ENCODE measurements at regions not wholly inside any gene's neighbourhood (a gene's known extent, or its start where the extent isn't known, plus 50 kb on each side); places are given as distances from the start of the nearest gene placed in this dataset.

- no peak overlapping the region for H3K27ac ChIP-seq
- TF ChIP-seq CTCF (conservative IDR thresholded peaks at IDR 0.05): no peak
- TF ChIP-seq ZFX (IDR thresholded peaks at IDR 0.05): no peak
Observed at GRCh38 chr9:28260330-28260729, 687.0 kb upstream of the C9orf72 start.

GRCh38 chr9:28264368-28264767 is 691.1 kb upstream of the C9orf72 start:
- TF ChIP-seq CTCF (conservative IDR thresholded peaks at IDR 0.05) (no peak), ZFX (IDR thresholded peaks at IDR 0.05) (no peak)
- H3K27ac ChIP-seq: no peak overlapping the region

GRCh38 chr9:28267351-28267750 is 694.1 kb upstream of the C9orf72 start:
- TF ChIP-seq ZFX (IDR thresholded peaks at IDR 0.05) (no peak), CTCF (conservative IDR thresholded peaks at IDR 0.05) (no peak)

GRCh38 chr9:28270156-28270555 is 696.9 kb upstream of the C9orf72 start:
- TF ChIP-seq CTCF (conservative IDR thresholded peaks at IDR 0.05): no peak
- TF ChIP-seq ZFX (IDR thresholded peaks at IDR 0.05): no peak
- H3K27ac ChIP-seq: no peak overlapping the region

More at GRCh38 chr9:28267351-28267750, 694.1 kb upstream of the C9orf72 start:
- no peak overlapping the region for H3K27ac ChIP-seq

- H3K27ac ChIP-seq: no peak overlapping the region
- TF ChIP-seq CTCF (conservative IDR thresholded peaks at IDR 0.05) (no peak), ZFX (IDR thresholded peaks at IDR 0.05) (no peak)
Observed at GRCh38 chr9:28272127-28272526, 698.8 kb upstream of the C9orf72 start.

- no peak overlapping the region for H3K27ac ChIP-seq
- TF ChIP-seq CTCF (conservative IDR thresholded peaks at IDR 0.05): no peak
- no peak for TF ChIP-seq ZFX (IDR thresholded peaks at IDR 0.05)
Observed at GRCh38 chr9:28287455-28287854, 714.2 kb upstream of the C9orf72 start.

- no peak for TF ChIP-seq CTCF (conservative IDR thresholded peaks at IDR 0.05)
- TF ChIP-seq ZFX (IDR thresholded peaks at IDR 0.05): no peak
- H3K27ac ChIP-seq: no peak overlapping the region
Observed at GRCh38 chr9:28289746-28290145, 716.5 kb upstream of the C9orf72 start.

Measured in C4-2B (cell line).